HG03097 (cell line): ENCODE measurements at regions not wholly inside any gene's neighbourhood (a gene's known extent, or its start where the extent isn't known, plus 50 kb on each side); places are given as distances from the start of the nearest gene placed in this dataset.

Experiments used
- ATAC-seq: cut with Tn5 transposase; IDR thresholded peaks from one replicate; pipeline ENCODE4 v1.9.1; 2021; ENCODE audit not compliant: unreplicated experiment, low FRiP score

GRCh38 chr2:53452400-53452799 lies 315.2 kb upstream of the CHAC2 start:
- no peak for ATAC-seq

- no peak for ATAC-seq
Measured at GRCh38 chr2:53450923-53451322, 316.7 kb upstream of the CHAC2 start.

GRCh38 chr2:53448591-53448990 lies 319.0 kb upstream of the CHAC2 start:
- ATAC-seq, result no peak

GRCh38 chr2:53448086-53448485 lies 319.5 kb upstream of the CHAC2 start:
- no peak for ATAC-seq

GRCh38 chr2:53445383-53446070 lies 322.1 kb upstream of the CHAC2 start:
- ATAC-seq, result no peak

- no peak for ATAC-seq
Measured at GRCh38 chr2:53442783-53443182, 324.8 kb upstream of the CHAC2 start.

- ATAC-seq, result no peak
Measured at GRCh38 chr2:53442093-53442492, 325.5 kb upstream of the CHAC2 start.

GRCh38 chr2:53438692-53439091 lies 328.9 kb upstream of the CHAC2 start:
- ATAC-seq, result no peak

- no peak for ATAC-seq
Measured at GRCh38 chr2:53438100-53438499, 329.5 kb upstream of the CHAC2 start.

- no peak for ATAC-seq
Measured at GRCh38 chr2:53437371-53437770, 330.2 kb upstream of the CHAC2 start.

GRCh38 chr2:53436882-53437281 lies 330.7 kb upstream of the CHAC2 start:
- no peak for ATAC-seq

- ATAC-seq, result no peak
Measured at GRCh38 chr2:53435610-53436009, 332.0 kb upstream of the CHAC2 start.

- ATAC-seq, result no peak
Measured at GRCh38 chr2:53434466-53434865, 333.1 kb upstream of the CHAC2 start.

- no peak for ATAC-seq
Measured at GRCh38 chr2:53432936-53433335, 334.7 kb upstream of the CHAC2 start.

GRCh38 chr2:53429901-53430300 lies 337.7 kb upstream of the CHAC2 start:
- ATAC-seq, result no peak

- ATAC-seq, result peak; percentile 65
Measured at GRCh38 chr2:53424902-53425301, 342.7 kb upstream of the CHAC2 start.

- no peak for ATAC-seq
Measured at GRCh38 chr2:53423465-53423864, 344.1 kb upstream of the CHAC2 start.

GRCh38 chr2:53422979-53423378 lies 344.6 kb upstream of the CHAC2 start:
- ATAC-seq, result peak; percentile 47

GRCh38 chr2:53417385-53417784 lies 350.2 kb upstream of the CHAC2 start:
- ATAC-seq, result no peak

GRCh38 chr2:53407363-53408080 lies 360.1 kb upstream of the CHAC2 start:
- ATAC-seq, result no peak

- ATAC-seq, result no peak
Measured at GRCh38 chr2:53403792-53404413, 363.7 kb upstream of the CHAC2 start.

- no peak for ATAC-seq
Measured at GRCh38 chr2:53397085-53397484, 370.5 kb upstream of the CHAC2 start.
